ENCODE measurements at regions not wholly inside any gene's neighbourhood (a gene's known extent, or its start where the extent isn't known, plus 50 kb on each side); places are given as distances from the start of the nearest gene placed in this dataset.
"Not testable (repeated sequence)": the region's sequence is repeated elsewhere in the genome, so short reads cannot be mapped to it uniquely, and the experiment has no call there.

DNA sequence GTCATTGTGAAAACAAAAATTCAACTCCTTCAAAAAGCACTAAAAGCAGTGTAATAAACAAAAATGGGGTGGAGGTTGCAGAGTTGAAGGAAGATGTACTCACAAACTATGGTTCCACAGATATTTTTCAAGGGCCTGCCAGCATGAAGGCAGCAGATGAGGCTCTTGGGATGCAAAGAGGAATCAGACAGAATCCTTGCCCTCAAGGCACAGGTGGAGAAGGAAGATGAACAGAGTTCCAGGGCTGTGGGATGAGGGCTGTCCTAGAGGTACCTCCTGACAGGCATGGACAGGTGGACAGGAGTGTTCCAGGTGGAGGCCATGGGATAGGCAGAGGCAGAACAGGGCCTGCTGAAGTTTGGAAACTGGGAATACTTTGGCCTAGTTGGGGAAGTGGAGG, 140.5 kb upstream of the ANKH start:
- no peak for DNase-seq

DNA sequence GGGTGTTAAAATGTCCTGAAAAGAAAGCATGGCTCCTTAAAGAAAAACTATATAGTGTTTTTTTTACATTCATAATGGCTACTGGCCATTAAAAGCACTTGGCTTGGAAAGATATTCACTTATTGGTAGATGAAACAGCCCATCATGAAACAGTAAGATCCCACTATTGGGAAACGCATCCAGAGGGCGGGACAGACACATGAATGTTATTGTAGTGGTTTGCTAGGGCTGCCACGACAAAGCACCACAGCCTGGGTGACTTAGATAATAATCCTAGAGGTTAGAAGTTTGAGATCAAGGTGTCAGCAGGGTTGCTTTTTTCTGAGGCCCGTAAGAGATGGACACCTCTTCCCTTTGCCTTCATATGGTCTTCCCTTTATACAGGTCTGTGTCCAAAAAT, 139.4 kb upstream of the ANKH start:
- no peak for DNase-seq

DNA sequence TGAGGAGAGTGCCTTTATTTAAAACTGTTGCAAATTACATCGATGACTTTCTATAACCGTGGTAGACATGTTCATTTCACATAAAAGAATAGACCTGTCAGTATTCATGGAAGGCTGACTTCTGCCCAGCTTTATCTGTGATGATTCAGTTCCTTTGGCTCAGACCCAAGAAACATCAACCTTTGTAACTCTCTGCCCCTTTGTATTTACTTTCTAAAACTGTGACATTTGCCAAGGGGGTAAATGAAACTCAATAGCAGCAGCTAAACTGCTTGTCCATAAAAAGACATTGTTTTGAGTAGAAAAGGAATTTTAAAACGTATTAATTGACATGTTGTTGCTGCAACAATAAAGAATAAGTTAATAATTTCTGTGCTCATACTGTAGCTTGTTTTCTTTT, 137.8 kb upstream of the ANKH start:
- no peak for DNase-seq

DNA sequence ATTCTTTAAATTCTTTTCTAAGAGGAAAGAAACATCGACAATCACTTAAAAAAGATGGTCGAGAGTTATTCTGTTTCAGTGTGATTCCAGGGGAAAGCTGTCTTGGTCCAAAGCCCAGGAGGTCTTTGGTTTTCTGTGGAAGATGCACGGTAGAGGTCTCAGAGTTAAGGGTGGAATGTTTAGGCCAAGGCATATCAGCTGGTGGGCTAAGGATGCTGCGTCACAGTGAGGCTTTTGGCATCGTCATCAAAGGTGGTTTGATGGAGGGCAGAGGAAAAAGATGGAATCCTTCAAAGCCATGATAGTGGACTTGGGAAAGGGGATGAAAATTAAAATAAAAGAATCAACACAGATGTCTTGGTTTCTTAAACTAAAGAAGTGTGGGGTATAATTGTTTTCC, 137.3 kb upstream of the ANKH start:
- DNase-seq = no peak

DNA sequence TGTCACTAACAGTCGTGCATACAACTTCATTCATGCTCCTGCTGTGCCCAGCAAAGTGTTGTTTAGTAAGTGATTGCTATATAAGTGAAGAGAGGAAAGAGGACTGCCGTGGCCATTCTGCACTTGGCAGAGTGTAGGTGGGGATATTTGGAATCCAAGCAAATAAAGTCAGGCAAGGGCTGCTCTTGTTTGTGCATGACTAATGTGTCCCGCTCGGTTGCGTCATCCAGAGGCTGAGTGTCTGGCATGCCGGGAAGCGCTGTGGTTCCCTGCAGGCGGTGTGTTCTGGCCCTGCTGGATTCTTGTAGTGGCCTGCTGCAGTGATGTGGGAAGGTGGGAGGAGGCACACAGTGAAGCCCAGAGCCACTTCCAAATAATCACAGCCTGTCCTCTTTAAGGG, 136.9 kb upstream of the ANKH start:
- DNase-seq = no peak

DNA sequence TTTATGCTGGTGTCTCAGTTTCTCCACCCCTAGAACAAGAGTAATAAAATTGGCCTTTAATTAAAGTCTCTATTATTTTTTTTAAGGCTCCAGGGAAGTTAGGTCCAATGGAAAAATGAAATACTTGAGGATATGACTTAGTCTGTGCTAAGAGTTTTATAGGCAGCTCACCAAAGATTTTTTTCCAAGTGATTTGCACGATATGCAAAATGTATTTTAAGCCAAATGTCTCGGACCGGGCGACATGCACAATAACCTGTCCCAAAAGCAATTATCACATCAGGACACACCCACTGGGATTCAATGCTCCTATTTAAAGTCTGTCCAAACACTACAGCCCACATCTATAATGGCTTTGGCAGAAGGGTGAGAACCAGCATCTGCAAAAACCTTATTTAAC, 136.1 kb upstream of the ANKH start:
- DNase-seq = no peak

DNA sequence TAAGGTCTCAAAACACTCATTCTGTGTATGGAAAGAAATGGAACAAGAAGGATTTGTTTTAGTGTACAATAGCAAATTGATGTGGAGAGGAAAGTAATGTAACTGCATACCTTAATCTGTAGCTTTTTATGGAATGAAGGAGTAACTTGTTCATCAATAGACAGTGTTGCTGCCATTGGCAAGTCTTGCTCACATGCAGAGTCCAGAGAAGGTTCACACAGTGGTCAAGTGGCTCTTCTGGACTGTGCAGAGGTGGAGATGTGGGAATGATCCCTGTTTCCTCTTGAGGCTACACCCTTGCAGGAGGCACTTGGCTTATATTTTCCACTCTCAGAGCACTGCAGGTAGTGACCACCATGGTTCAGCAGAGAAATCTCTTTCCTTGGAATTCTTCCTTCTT, 132.9 kb upstream of the ANKH start:
- DNase-seq = no peak

DNA sequence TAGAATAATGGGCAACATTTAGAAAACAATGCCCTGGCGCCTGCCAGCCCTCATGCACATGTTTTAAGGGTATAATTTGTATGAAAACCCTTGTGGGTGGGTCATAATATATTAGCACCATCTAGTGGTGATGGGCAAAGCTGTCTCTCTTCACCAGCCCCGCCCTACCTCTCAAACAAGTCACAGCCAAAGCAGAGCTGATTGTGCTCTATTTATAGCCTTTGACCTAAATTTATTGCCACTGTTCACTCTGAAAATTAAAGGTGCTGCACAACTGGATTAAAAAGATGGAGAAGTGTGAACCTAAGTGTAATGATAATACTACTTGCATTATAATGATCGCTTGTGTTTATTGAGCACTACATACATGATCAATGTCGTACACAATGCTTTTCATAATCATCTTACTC, 131.9 kb upstream of the ANKH start:
- DNase-seq = peak; percentile 59 to 84

DNA sequence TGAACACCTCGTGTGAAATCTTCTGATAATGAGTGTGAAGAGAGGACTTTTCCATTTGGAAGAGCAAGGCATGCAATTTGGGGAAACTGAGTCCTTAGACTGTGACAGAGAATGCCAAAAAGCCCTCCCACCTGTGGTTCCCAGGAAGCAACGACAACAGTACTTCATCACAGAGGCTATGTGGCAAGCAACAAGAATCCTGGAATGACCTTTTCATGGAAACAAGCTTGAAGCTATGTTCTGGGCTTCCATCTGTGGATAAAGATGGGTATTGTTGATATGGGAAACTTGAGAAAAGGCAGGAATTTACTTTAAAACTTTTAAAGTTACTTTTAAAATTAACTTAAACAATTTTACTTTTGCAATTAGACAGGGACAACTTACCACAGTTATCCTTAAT, 131.2 kb upstream of the ANKH start:
- DNase-seq = no peak

DNA sequence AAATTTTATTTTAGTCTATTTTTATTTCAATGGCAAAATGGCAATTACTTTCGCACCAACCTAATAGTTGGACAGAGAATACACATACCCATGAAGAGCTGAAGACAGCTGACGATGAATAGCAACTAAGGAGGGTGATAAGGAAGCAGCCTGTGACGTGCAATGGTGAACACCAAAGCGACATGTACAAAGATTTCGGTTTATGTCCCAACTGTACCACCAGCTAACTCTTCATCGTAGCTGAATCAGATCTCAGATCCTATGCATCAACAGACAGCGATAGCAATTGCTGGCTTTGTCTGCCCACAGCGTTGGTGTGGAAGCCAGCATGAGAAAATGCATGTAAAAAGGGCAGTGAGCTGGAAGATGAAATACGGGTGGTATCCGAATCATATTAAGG, 130.6 kb upstream of the ANKH start:
- no peak for DNase-seq

DNA sequence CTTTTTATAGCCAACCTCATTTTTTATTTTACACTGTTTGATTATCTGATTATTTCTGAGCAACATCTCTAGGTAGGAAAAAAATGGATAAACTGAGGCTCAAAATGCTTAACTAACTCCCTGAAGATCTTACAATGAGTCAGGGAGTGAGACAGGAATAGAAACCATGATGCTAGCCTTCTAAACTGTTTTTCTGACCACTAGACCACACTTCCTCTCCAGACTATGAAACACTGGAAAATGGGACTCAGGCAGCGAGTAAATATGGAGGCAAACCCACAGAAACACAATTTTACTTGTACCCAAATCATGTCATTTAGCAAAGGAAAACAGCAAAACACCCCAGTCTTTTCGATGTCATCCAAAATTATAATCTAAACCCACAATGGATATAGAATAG, 129.9 kb upstream of the ANKH start:
- no peak for DNase-seq

DNA sequence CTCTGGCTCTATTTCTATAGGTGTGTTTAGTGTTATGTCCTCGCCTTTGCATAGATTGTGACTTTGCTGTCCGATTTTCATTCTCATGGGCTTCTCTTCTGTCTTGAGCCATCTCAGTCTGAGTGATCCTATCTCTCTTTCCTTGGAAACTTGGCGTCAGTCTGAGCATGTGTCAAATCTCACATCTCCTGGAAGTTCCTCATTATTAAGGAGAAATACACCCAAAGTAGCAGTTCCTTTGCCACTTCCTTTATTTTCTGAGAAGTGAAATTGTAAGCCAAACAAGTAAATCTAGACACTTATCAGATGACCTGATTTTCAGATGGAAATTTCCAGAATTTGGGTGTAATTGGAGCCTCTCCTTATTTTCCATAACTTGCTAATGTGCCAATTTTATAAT, 126.9 kb upstream of the ANKH start:
- DNase-seq = no peak

DNA sequence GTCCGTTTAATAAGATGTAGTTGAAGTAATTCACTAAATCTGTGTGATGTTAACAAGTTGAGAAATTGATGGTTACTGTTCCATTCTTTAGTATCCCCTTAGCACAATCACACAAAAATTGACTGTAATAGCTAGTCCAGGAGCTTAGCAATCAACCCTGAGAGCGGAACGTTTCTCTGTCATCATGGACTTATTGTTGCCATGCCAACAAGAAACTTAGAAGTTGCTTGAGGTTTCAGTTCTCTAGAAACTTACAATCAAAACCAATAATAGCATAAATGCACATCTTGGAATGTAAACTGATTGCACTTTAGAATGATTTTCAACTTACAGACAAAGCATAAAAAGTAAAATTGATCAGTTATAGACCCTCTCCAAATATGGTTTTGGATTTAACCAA, 125.4 kb upstream of the ANKH start:
- no peak for DNase-seq

DNA sequence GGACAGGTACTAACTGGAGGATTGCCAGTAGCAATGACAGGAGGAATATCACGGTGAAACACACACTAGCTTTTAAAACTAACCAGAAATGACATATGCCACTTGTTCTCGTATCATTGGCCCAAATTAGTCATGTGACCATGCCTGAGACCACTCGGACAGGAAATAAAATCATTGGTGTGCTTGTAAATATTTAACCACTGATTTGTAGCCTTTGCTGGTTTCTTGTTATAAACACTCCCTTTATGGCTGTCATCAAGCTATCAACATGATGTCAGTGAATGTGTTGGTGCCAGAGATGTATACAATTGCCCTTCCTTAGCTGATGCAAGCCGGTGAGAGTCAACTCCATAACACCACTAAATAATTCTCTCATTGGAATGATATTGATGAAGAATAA, 123.7 kb upstream of the ANKH start:
- DNase-seq = no peak

DNA sequence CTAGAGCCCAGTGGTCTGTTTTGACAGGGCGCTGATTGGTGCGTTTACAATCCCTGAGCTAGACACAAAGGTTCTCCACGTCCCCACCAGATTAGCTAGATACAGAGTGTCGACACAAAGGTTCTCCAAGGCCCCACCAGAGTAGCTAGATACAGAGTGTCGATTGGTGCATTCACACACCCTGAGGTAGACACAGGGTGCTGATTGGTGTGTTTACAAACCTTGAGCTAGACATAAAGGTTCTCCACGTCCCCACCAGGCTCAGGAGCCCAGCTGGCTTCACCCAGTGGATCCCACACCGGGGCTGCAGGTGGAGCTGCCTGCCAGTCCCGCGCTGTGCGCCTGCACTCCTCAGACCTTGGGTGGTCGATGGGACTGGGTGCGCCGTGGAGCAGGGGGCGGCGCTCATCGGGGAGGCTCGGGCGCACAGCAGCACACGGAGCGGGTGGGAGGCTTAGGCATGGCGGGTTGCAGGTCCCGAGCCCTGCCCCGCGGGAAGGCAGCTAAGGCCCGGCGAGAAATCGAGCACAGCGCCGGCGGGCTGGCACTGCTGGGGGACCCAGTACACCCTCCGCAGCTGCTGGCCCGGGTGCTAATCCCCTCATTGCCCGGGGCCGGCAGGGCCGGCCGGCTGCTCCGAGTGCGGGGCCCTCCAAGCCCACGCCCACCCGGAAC, 122.0 kb upstream of the ANKH start:
- DNase-seq = not testable (repeated sequence)

DNA sequence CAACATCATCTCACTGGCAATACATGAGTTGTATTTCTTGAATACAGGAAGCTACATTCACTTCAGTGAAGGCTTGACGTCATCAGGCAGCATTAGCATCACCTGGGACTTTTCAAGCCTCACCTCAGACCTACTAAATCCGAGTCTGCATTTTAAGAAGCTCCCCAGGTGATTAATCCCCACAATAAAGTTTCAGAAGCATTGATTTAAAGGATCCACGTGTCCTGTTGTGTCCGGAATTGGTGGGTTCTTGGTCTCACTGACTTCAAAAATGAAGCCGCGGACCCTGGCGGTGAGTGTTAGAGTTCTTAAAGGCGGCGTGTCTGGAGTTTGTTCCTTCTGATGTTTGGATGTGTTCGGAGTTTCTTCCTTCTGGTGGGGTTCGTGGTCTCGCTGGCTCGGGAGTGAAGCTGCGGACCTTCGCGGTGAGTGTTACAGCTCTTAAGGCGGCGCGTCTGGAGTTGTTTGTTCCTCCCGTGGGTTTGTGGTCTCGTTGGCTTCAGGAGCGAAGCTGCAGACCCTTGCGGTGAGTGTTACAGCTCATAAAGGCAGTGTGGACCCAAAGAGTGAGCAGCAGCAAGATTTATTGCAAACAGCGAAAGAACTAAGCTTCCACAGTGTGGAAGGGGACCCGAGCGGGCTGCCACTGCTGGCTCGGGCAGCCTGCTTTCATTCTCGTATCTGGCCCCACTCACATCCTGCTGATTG, 121.3 kb upstream of the ANKH start:
- DNase-seq = not testable (repeated sequence)

DNA sequence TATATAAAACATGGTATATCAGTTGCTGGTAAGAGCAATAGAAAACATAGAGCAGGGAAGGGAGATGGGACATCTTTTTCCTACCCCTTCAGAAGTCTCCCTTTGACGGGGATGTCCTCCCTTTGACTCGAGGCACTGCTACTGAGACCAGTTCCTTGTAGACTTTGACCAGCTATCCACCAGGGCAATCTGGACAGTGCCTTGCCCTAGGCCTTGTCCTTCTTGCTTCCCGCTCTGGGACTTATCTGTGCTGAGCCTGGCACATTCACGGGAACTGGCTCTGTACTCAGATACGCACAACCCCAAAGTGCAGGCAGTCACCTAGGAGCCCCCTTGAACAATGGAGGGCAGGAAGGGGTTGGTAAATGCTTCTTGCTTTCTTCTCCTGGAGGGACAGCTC, 116.6 kb upstream of the ANKH start:
- DNase-seq = no peak

DNA sequence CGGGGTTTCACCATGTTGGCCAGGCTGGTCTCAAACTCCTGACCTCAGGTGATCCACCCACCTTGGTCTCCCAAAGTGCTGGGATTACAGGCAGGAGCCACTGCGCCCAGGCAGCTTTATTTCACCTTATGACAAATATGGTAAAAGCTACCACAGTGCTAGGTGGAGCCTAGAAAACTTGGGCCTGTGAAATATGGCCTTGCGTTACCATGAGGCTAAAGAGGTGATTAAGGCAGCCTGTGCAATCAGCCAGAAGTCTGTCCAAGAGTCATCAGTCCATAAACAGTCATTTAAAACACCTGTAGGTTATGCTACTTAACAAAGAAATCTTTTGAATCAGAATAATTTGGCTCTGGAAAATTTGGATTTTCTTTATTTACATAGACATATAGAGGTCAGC, 114.8 kb upstream of the ANKH start:
- no peak for DNase-seq

DNA sequence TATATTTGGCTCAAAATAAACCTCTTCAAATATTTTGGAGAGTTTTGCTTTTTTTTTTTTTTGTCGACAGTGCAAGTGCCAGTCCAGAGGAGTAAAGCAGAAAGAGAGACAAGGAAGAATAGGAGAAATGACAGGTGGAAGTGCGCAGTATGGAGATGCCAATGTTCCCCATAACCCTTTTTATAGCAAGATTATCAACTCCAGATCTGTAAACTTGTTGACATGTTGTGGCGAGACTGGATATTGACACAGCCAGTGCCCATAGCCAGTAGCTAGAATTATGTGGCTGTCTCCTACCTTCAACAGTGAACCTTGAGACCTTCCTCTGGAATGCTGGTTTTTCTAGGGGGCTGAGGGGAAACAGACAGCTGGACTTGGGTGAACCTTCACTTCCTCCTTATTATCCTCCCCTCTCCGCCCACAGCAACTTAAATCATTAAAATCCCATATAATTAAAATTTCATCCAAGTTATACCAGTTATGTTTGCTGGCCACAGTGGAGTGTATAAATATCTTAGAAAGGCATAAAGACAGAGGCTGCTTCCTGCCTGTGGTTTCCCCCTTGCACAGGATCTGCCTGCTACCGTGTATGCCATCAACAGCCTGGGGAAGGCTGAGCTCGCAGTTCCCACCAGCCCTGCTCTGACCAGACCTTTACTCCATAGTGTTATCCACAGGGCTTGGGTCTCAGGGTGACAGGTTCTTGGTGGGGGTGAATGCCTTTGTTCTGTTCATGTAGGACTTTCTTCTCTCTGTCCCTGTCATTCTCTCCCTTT, 112.3 kb upstream of the ANKH start:
- DNase-seq = no peak

DNA sequence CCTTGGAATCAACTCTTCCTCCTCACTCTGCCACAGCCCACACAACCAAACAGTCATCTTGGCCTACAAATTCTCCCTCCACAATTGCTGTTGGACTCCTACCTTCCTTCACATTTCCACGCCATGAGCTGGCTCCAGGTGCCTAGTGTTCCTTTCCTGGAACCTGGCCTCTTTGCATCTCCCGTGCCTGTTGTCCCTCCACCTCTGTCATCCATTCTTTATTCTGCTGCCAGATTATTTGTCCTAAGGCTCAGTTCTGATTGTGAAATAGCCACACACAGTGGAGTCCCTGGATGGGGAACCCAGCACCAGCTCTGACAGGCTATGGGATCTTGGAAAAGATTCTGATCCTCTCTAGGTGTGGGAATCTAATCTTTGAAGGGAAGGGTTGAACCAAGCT, 109.1 kb upstream of the ANKH start:
- DNase-seq = no peak

DNA sequence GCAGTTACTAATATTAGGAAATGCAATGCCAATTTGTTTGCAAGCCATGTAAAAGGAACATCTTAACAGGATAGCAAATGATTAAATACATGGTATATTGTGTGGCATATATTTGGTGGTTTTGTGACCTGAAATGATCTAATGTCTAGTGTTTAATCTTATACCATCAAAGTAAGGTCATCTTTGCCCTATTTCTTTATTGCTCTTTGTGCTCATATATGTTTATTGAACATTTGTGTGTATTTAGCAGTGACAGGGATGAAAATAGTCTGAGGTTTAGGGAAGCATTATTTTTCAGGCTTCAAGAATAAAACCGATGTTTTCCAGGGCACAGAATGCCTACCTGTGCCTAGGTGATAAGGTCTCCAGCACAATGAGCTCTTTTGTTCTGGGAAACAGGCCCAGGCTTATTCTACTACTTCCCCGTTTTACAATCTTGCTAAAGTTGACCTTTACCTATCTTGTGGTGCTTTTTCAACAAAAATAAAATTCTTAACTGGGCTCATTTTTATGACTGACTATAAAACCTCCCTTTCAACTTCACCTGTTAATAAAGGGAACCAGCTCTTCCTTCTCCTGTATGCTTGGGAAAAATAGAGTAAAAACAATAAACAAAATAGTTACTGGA, 105.6 kb upstream of the ANKH start:
- DNase-seq = no peak

DNA sequence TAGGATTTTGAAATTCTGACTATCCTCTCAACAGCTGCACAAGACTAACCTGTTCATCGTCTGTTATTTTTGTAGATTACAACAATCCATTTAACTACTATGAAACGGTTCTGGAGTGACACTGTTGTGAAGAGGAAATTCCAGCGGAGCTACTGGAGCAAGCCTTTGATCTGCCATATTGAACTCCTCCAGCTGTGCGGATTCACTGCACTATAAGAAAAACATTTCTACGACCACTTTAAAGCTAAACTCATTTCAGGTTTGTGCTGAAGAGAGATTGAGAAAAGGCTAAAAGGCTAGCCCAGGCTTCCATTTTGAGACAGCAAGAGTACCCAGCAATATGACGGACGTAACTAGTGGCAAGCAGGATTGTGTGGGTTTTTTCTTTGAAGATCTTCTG, 104.9 kb upstream of the ANKH start:
- DNase-seq = no peak

DNA sequence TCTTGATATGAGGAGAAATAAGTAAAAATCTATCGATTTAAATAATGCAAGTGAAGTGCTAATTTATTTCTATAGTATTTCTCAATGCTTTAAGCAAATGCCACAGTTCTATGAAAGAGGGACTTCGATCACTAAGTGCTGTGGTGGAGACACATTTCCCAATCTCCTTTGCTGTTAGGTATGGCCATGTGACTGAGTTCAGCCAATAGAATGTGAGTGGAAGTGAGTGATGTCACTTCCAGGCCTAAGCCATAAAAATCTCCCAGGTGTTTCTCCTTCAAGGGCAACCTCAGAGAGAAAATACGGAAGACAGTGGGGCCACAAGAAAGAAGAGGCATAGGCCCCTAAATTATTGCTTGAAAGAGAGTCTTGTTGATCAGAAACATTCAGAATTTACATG, 100.3 kb upstream of the ANKH start:
- DNase-seq = no peak

DNA sequence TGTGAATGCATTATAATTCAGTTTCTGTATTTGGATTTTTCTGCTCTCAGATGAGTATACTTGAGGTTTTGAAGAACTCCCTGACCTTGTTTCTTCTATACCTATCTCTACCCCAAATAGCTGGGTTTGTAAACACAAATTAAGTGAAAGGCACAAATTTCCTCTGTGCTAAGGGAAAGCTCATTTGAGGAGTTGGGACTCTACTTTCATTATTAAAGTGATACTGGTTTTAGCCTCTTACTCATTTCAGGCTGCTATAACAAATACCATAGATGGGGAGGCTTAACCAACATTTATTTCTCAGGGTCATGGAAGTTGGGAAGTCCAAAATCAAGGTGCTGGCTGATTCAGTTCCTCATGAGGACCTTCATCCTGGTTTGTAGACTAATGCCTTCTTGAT, 97.2 kb upstream of the ANKH start:
- DNase-seq = no peak
